Parathyroid adenoma (tissue), 2 donors: ENCODE measurements at regions not wholly inside any gene's neighbourhood (a gene's known extent, or its start where the extent isn't known, plus 50 kb on each side); places are given as distances from the start of the nearest gene placed in this dataset.
"Not testable (repeated sequence)": the region's sequence is repeated elsewhere in the genome, so short reads cannot be mapped to it uniquely, and the experiment has no call there.

ENCODE experiments used
- H2AFZ ChIP-seq: fragments of 300-600 bp; sonication (generic); one replicate; pipeline ENCODE4 v1.7.0; 2017; ENCODE audit warnings: antibody characterized with exemption, mild to moderate bottlenecking
- H3K27ac ChIP-seq: fragments of 300-600 bp; sonication (generic); one replicate; pipeline ENCODE4 v1.7.0; 2017
- H3K27me3 ChIP-seq: fragments of 300-600 bp; sonication (generic); one replicate; pipeline ENCODE4 v1.7.0; 2017; ENCODE audit warnings: low read length; ENCODE audit not compliant: control insufficient read depth, insufficient read depth
- H3K36me3 ChIP-seq: fragments of 300-600 bp; sonication (generic); one replicate; pipeline ENCODE4 v1.7.0; 2017; ENCODE audit warnings: low read length; ENCODE audit not compliant: control insufficient read depth, insufficient read depth
- H3K4me1 ChIP-seq: fragments of 300-600 bp; sonication (generic); one replicate; pipeline ENCODE4 v1.7.0; 2017; ENCODE audit warnings: control low read depth
- H3K4me2 ChIP-seq: fragments of 300-600 bp; sonication (generic); one replicate; pipeline ENCODE4 v1.7.0; 2017; ENCODE audit warnings: low read length
- H3K4me3 ChIP-seq: fragments of 300-600 bp; sonication (generic); one replicate; pipeline ENCODE4 v1.7.0; 2017; ENCODE audit warnings: low read depth, low read length
- H3K79me2 ChIP-seq: fragments of 300-600 bp; sonication (generic); one replicate; pipeline ENCODE4 v1.7.0; 2017; ENCODE audit warnings: control low read depth
- H3K9ac ChIP-seq: fragments of 300-600 bp; sonication (generic); one replicate; pipeline ENCODE4 v1.7.0; 2017; ENCODE audit warnings: mild to moderate bottlenecking
- H3K9me3 ChIP-seq: fragments of 300-600 bp; sonication (generic); one replicate; pipeline ENCODE4 v1.7.0; 2017; ENCODE audit warnings: low read length; ENCODE audit not compliant: control insufficient read depth
- TF ChIP-seq, protein P1 (sequence below): fragments of 300-600 bp; sonication (generic); IDR thresholded peaks from one replicate; pipeline ENCODE4 v1.7.0; 2017; ENCODE audit warnings: antibody characterized with exemption, mild to moderate bottlenecking
- donor health status: primary hyperparathyroidism.

DNA sequence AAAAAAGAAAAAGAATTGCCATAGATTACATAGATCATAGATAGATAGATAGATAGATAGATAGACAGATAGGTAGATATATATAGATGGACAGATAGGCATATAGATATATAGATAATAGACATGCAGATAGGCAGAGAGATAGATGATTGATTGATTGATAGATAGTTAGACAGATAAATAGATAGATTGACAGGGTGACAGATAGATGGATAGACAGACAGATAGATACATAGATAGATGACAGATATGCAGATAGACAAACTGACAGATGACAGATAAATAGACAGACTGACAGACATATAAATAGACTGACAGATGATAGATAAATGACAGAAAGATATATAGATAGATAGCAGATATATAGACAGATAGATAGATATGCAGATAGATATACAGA, 474.0 kb downstream of the IRS2 start:
- H3K4me1 ChIP-seq, result no peaks in the 10 kb centered on the region
- no peaks in the 10 kb centered on the region for H3K9me3 ChIP-seq
- H3K9ac ChIP-seq, result no peak overlapping the region
- TF ChIP-seq, protein P1, sequence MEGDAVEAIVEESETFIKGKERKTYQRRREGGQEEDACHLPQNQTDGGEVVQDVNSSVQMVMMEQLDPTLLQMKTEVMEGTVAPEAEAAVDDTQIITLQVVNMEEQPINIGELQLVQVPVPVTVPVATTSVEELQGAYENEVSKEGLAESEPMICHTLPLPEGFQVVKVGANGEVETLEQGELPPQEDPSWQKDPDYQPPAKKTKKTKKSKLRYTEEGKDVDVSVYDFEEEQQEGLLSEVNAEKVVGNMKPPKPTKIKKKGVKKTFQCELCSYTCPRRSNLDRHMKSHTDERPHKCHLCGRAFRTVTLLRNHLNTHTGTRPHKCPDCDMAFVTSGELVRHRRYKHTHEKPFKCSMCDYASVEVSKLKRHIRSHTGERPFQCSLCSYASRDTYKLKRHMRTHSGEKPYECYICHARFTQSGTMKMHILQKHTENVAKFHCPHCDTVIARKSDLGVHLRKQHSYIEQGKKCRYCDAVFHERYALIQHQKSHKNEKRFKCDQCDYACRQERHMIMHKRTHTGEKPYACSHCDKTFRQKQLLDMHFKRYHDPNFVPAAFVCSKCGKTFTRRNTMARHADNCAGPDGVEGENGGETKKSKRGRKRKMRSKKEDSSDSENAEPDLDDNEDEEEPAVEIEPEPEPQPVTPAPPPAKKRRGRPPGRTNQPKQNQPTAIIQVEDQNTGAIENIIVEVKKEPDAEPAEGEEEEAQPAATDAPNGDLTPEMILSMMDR, result no peak
- no peak overlapping the region for H3K27ac ChIP-seq
- H3K79me2 ChIP-seq, result no peaks in the 10 kb centered on the region
- no peak overlapping the region for H2AFZ ChIP-seq
- no peaks in the 10 kb centered on the region for H3K36me3 ChIP-seq
- H3K4me3 ChIP-seq, result no peak overlapping the region
- no peaks in the 10 kb centered on the region for H3K27me3 ChIP-seq
- H3K4me2 ChIP-seq, result no peak overlapping the region

DNA sequence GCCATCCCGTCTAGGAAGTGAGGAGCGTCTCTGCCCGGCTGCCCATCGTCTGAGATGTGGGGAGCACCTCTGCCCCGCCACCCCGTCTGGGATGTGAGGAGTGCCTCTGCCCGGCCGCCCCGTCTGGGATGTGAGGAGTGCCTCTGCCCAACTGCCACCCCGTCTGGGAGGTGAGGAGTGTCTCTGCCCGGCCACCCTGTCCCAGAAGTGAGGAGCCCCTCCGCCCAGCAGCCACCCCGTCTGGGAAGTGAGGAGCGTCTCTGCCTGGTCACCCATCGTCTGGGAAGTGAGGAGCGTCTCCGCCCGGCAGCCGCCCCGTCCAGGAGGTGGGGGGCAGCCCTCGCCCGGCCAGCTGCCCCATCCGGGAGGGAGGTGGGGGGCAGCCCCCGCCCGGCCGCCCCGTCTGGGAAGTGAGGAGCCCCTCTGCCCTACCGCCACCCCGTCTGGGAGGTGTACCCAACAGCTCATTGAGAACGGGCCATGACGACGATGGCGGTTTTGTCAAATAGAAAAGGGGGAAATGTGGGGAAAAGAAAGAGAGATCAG, 474.9 kb downstream of the IRS2 start:
- not testable (repeated sequence) for H3K9ac ChIP-seq, H3K27me3 ChIP-seq, H3K79me2 ChIP-seq, H3K36me3 ChIP-seq, H3K4me3 ChIP-seq, H2AFZ ChIP-seq, H3K4me2 ChIP-seq, H3K27ac ChIP-seq, H3K9me3 ChIP-seq, H3K4me1 ChIP-seq

DNA sequence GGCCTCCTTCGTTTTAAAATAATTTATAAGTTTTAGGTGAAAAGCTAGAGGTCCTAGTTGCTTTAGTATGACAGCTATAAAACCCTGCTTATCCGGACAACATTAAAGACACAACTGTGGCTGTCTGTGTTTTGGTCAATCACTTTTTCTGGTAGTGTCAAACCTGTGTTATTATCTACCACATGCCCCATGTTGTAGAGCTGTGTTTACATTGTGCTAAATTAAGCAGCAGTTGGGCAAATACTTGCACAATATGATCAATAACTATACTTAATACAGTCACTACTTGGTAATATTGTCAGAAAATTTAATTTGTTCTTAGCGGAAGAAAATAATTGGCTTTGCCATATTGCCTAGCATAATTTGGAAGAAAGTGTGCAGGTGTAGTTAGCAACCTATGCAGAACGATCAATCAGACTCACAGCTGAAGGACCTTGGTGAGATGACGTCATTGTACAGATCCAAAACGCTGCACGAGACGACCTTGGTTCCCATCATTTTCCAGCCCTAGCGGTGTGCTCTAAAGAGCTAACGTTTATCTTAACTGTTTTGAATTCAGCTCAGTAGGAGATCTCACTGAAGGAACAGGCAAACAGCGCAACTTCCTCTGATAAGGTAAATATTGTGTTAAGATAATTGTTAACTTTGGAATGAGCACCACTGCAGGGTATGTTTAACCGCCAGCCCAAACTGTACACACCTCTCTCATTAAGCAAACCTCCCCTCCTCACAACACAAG, 476.6 kb downstream of the IRS2 start:
- no peaks in the 10 kb centered on the region for H3K4me1 ChIP-seq
- H3K4me2 ChIP-seq, result no peak overlapping the region
- no peak overlapping the region for H3K9ac ChIP-seq
- no peaks in the 10 kb centered on the region for H3K79me2 ChIP-seq
- H3K27ac ChIP-seq, result no peak overlapping the region
- no peaks in the 10 kb centered on the region for H3K27me3 ChIP-seq
- no peak overlapping the region for H2AFZ ChIP-seq
- H3K9me3 ChIP-seq, result no peaks in the 10 kb centered on the region
- H3K4me3 ChIP-seq, result no peak overlapping the region
- H3K36me3 ChIP-seq, result no peaks in the 10 kb centered on the region
- TF ChIP-seq, protein P1, result no peak

DNA sequence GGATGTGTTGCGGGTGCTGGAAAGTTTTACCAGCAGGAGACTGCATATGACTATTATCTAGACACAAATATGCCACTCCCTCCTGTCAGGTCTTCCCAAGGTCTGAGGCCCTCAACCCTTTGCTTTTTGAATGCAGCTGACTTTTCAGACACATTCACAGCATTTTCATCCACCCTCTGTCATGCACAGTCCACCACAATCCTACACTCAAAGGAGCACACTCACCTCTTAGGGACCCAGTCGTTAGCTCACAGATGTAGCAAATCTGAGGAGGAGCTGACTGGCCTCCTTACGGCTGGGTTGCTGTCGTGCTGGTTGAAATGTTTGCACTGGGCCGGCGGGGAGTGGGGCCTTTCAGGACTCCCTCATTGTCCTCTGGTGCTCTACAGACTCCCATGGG, 479.4 kb downstream of the IRS2 start:
- TF ChIP-seq, protein P1, result no peak
- no peaks in the 10 kb centered on the region for H3K9me3 ChIP-seq
- no peaks in the 10 kb centered on the region for H3K79me2 ChIP-seq
- H2AFZ ChIP-seq, result no peak overlapping the region
- no peak overlapping the region for H3K27ac ChIP-seq
- no peaks in the 10 kb centered on the region for H3K27me3 ChIP-seq
- no peak overlapping the region for H3K4me2 ChIP-seq
- no peak overlapping the region for H3K4me3 ChIP-seq
- H3K36me3 ChIP-seq, result no peaks in the 10 kb centered on the region
- no peaks in the 10 kb centered on the region for H3K4me1 ChIP-seq
- H3K9ac ChIP-seq, result no peak overlapping the region

DNA sequence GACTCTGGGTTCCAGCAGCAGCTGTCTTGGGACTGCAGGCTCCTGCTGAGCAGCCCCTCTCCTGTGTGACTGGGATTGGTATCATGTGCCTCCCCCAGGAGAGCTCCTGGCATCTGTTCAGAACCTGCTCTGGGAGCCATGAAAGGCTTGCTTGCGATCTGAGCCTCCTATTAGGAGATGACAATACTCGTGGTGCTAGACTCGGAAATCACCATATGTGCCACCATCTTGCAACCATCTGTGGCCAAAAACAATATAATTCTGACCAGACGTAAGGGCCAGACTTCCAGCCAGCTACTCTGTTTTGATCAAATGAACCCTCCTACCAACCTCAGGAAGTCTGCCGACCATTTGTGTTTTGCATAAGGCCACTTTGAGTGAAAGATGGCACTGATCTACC, 484.7 kb downstream of the IRS2 start:
- H2AFZ ChIP-seq, result no peak overlapping the region

More for the DNA sequence above, 484.7 kb downstream of the IRS2 start:
- Histone ChIP-seq H3K9me3 (no peaks in the 10 kb centered on the region), H3K27ac (no peak overlapping the region), H3K4me2 (no peak overlapping the region), H3K9ac (no peak overlapping the region), H3K4me1 (no peaks in the 10 kb centered on the region), H3K36me3 (no peaks in the 10 kb centered on the region), H3K27me3 (no peaks in the 10 kb centered on the region), H3K79me2 (no peaks in the 10 kb centered on the region), H3K4me3 (no peak overlapping the region)
- TF ChIP-seq, protein P1, result no peak
